ENCODE measurements at regions not wholly inside any gene's neighbourhood (a gene's known extent, or its start where the extent isn't known, plus 50 kb on each side); places are given as distances from the start of the nearest gene placed in this dataset.
A peak's percentile ranks its signal among the peaks of the same experiment; 100 is the strongest.

- DNase-seq: no peak
These were observed 268.8 kb upstream of the NCAM2 start for GRCh38 chr21:20729376-20729775.

GRCh38 chr21:20730441-20730840 lies 267.8 kb upstream of the NCAM2 start:
- no peak for DNase-seq

GRCh38 chr21:20735257-20735656 lies 263.0 kb upstream of the NCAM2 start:
- no peak for DNase-seq

GRCh38 chr21:20737227-20737913 lies 260.8 kb upstream of the NCAM2 start:
- DNase-seq: no peak

- DNase-seq: no peak
These were observed 258.8 kb upstream of the NCAM2 start for GRCh38 chr21:20739421-20739820.

- no peak for DNase-seq
These were observed 256.8 kb upstream of the NCAM2 start for GRCh38 chr21:20741445-20741844.

GRCh38 chr21:20760221-20760620 lies 238.0 kb upstream of the NCAM2 start:
- no peak for DNase-seq

- no peak for DNase-seq
These were observed 223.5 kb upstream of the NCAM2 start for GRCh38 chr21:20774737-20775136.

- DNase-seq: no peak
These were observed 218.9 kb upstream of the NCAM2 start for GRCh38 chr21:20779321-20779720.

GRCh38 chr21:20783611-20784010 lies 214.6 kb upstream of the NCAM2 start:
- no peak for DNase-seq

- DNase-seq: no peak
These were observed 208.3 kb upstream of the NCAM2 start for GRCh38 chr21:20789729-20790500.

- no peak for DNase-seq
These were observed 198.1 kb upstream of the NCAM2 start for GRCh38 chr21:20800106-20800505.

- DNase-seq: no peak
These were observed 196.0 kb upstream of the NCAM2 start for GRCh38 chr21:20802201-20802600.

- DNase-seq: no peak
These were observed 195.5 kb upstream of the NCAM2 start for GRCh38 chr21:20802631-20803260.

GRCh38 chr21:20811702-20812101 lies 186.5 kb upstream of the NCAM2 start:
- DNase-seq: no peak

- no peak for DNase-seq
These were observed 184.1 kb upstream of the NCAM2 start for GRCh38 chr21:20814090-20814489.

- no peak for DNase-seq
These were observed 175.5 kb upstream of the NCAM2 start for GRCh38 chr21:20822666-20823065.

- no peak for DNase-seq
These were observed 145.3 kb upstream of the NCAM2 start for GRCh38 chr21:20852866-20853265.

- DNase-seq: no peak
These were observed 141.3 kb upstream of the NCAM2 start for GRCh38 chr21:20856926-20857325.

GRCh38 chr21:20874202-20874601 lies 124.0 kb upstream of the NCAM2 start:
- DNase-seq: no peak

- DNase-seq: no peak
These were observed 122.5 kb upstream of the NCAM2 start for GRCh38 chr21:20875742-20876141.

GRCh38 chr21:20877976-20878375 lies 120.2 kb upstream of the NCAM2 start:
- DNase-seq: no peak

- peak; percentile 5 for DNase-seq
These were observed 115.5 kb upstream of the NCAM2 start for GRCh38 chr21:20882462-20883407.
